Colonic mucosa (tissue), 4 donors: ENCODE measurements at regions not wholly inside any gene's neighbourhood (a gene's known extent, or its start where the extent isn't known, plus 50 kb on each side); places are given as distances from the start of the nearest gene placed in this dataset.

Source experiments
- DNase-seq: peaks from one replicate; pipeline ENCODE4 v3.0.0-alpha.2; 2020
- H3K27ac ChIP-seq: fragments of 200-600 bp; one replicate; pipeline ENCODE4 v1.8.0; 2021
- H3K27me3 ChIP-seq: fragments of 200-600 bp; one replicate; pipeline ENCODE4 v1.8.0; 2021
- H3K36me3 ChIP-seq: fragments of 200-600 bp; one replicate; pipeline ENCODE4 v1.8.0; 2021
- H3K4me1 ChIP-seq: fragments of 200-600 bp; one replicate; pipeline ENCODE4 v1.8.0; 2021; ENCODE audit warnings: mild to moderate bottlenecking
- H3K4me3 ChIP-seq: fragments of 200-600 bp; one replicate; pipeline ENCODE4 v1.8.0; 2021
- H3K9ac ChIP-seq, 2 donors: one replicate each; pipeline ENCODE4 v1.7.0; 2013; ENCODE audit warnings: control low read depth in 2 of 2, low read depth in 2 of 2, low read length in 2 of 2
- H3K9me3 ChIP-seq: fragments of 200-600 bp; one replicate; pipeline ENCODE4 v1.8.0; 2021
- intact Hi-C: fragments of 100-400 bp; cut with DNase I; formaldehyde crosslinking; loops from one replicate; pipeline ENCODE4 v1.14.1; 2022
- TF ChIP-seq, protein P1 (sequence below): fragments of 200-600 bp; IDR thresholded peaks from one replicate; pipeline ENCODE4 v1.8.0; 2022; ENCODE audit warnings: antibody characterized with exemption, mild to moderate bottlenecking
- donor health status: healthy.
- donor health status: DM: no; HTN: no; CAD: no.
- donor health status: DM: no; HTN: no; CAD: no.

GRCh38 chr20:4082406-4083097 lies 66.1 kb upstream of the SMOX start:
- no peak for DNase-seq
- H3K27ac ChIP-seq = peak overlapping the region; percentile 2

GRCh38 chr20:4081421-4081820 lies 66.1 kb upstream of the RNF24 start:
- intact Hi-C loops = loop anchor here (10.0 kb wide), 1 partner anchor 397 kb away; the partner anchor contains the start of gene ADAM33
- TF ChIP-seq, protein P1, sequence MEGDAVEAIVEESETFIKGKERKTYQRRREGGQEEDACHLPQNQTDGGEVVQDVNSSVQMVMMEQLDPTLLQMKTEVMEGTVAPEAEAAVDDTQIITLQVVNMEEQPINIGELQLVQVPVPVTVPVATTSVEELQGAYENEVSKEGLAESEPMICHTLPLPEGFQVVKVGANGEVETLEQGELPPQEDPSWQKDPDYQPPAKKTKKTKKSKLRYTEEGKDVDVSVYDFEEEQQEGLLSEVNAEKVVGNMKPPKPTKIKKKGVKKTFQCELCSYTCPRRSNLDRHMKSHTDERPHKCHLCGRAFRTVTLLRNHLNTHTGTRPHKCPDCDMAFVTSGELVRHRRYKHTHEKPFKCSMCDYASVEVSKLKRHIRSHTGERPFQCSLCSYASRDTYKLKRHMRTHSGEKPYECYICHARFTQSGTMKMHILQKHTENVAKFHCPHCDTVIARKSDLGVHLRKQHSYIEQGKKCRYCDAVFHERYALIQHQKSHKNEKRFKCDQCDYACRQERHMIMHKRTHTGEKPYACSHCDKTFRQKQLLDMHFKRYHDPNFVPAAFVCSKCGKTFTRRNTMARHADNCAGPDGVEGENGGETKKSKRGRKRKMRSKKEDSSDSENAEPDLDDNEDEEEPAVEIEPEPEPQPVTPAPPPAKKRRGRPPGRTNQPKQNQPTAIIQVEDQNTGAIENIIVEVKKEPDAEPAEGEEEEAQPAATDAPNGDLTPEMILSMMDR = no peak
- Histone ChIP-seq H3K9me3 (no peaks in the 10 kb centered on the region), H3K27me3 (no peaks in the 10 kb centered on the region), H3K9ac (no peak overlapping the region), H3K36me3 (no peaks in the 10 kb centered on the region), H3K27ac (no peak overlapping the region), H3K4me1 (no peaks in the 10 kb centered on the region), H3K4me3 (no peak overlapping the region)
- DNase-seq = no peak

More at GRCh38 chr20:4082406-4083097, 66.1 kb upstream of the SMOX start:
- no peaks in the 10 kb centered on the region for H3K4me1 ChIP-seq
- intact Hi-C loops = loop anchor here (10.0 kb wide), 1 partner anchor 398 kb away; the partner anchor contains the start of gene ADAM33
- H3K9me3 ChIP-seq = no peaks in the 10 kb centered on the region
- H3K27me3 ChIP-seq = no peaks in the 10 kb centered on the region
- H3K36me3 ChIP-seq = no peaks in the 10 kb centered on the region
- TF ChIP-seq, protein P1 = no peak
- no peak overlapping the region for H3K9ac ChIP-seq
- no peak overlapping the region for H3K4me3 ChIP-seq

- Histone ChIP-seq H3K9ac (no peak overlapping the region), H3K36me3 (no peaks in the 10 kb centered on the region), H3K4me1 (no peaks in the 10 kb centered on the region), H3K4me3 (no peak overlapping the region), H3K9me3 (no peaks in the 10 kb centered on the region), H3K27ac (no peak overlapping the region), H3K27me3 (no peaks in the 10 kb centered on the region)
- TF ChIP-seq, protein P1 = no peak
- intact Hi-C loops = loop anchor here (10.0 kb wide), 1 partner anchor 192 kb away; the partner anchor contains the start of gene PANK2
- DNase-seq = no peak
Observed at GRCh38 chr20:4076671-4077070, 61.3 kb upstream of the RNF24 start.

GRCh38 chr20:4076033-4076432 lies 60.7 kb upstream of the RNF24 start:
- Histone ChIP-seq H3K27ac (no peak overlapping the region), H3K4me1 (no peaks in the 10 kb centered on the region), H3K27me3 (no peaks in the 10 kb centered on the region), H3K36me3 (no peaks in the 10 kb centered on the region), H3K9ac (no peak overlapping the region), H3K4me3 (no peak overlapping the region), H3K9me3 (no peaks in the 10 kb centered on the region)
- TF ChIP-seq, protein P1 = no peak
- intact Hi-C loops = loop anchor here (10.0 kb wide), 1 partner anchor 191 kb away; the partner anchor contains the start of gene PANK2
- DNase-seq = no peak

DNA sequence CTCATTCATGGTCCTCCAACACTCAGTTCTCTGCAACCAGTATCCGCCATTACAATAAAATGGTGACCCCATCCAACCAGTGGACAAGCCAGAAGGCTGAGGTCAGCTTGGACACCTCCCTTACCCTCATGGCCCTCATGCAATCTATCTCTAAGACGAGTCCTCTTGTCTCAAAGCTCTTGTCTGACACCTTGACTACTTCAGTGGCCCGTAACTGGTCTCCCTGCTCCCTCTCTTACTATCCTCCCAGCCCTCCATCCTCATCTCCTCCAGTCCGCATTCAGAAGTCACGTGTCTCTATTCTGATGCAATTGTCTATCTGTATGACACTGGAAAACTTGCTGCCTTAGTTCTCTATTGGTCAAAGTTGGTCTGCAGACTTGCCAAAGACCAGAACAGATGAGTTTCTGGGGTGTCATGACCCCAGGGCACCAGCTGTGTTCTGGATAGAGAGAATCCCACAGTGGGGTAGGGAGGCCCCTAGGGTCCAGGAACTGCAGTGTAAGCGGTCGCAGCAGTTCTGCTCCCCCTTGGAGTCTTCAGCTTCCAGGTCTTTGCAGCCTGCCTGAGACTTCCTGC lies 59.6 kb upstream of the RNF24 start:
- TF ChIP-seq, protein P1 = no peak
- intact Hi-C loops = loop anchor here (5.0 to 10.0 kb wide), 2 partner anchors 63 to 190 kb away; partner anchors contain the start of gene PANK2
- H3K27ac ChIP-seq = no peak overlapping the region
- peak; percentile 14 for DNase-seq
- no peaks in the 10 kb centered on the region for H3K27me3 ChIP-seq
- no peaks in the 10 kb centered on the region for H3K4me1 ChIP-seq
- H3K36me3 ChIP-seq = no peaks in the 10 kb centered on the region
- H3K9ac ChIP-seq = no peak overlapping the region
- no peak overlapping the region for H3K4me3 ChIP-seq
- no peaks in the 10 kb centered on the region for H3K9me3 ChIP-seq
